A549 (cell line): ENCODE measurements at regions not wholly inside any gene's neighbourhood (a gene's known extent, or its start where the extent isn't known, plus 50 kb on each side); places are given as distances from the start of the nearest gene placed in this dataset.

Source experiments
- MYC ChIP-seq: IDR thresholded peaks from 2 replicates; pipeline ENCODE4 v1.6.1; 2012; ENCODE audit warnings: mild to moderate bottlenecking, inconsistent platforms, low read length, improper control_type of control experiment, borderline replicate concordance
- POLR2A ChIP-seq: IDR thresholded peaks from 2 replicates; pipeline ENCODE4 v1.6.1; 2012; ENCODE audit warnings: mild to moderate bottlenecking, low read length
- POLR2AphosphoS2 ChIP-seq: conservative IDR thresholded peaks from 2 replicates; pipeline ENCODE4 v1.6.1; 2012; ENCODE audit warnings: low read length, improper control_type of control experiment, inconsistent platforms
- SREBF2 ChIP-seq: fragments of 450-650 bp; IDR thresholded peaks from 2 replicates; pipeline ENCODE4 v1.6.1; 2014; ENCODE audit warnings: mild to moderate bottlenecking, moderate library complexity
- ZFP36 ChIP-seq: fragments of 450-650 bp; IDR thresholded peaks from 2 replicates; pipeline ENCODE4 v1.6.1; 2014; ENCODE audit warnings: borderline replicate concordance; ENCODE audit not compliant: partially characterized antibody
- TF ChIP-seq, protein P1 (sequence below): IDR thresholded peaks from 2 replicates; pipeline ENCODE4 v1.6.1; 2012
- TF ChIP-seq, protein P2 (sequence below): fragments of >200 bp; sonication (Bioruptor Twin); formaldehyde crosslinking; IDR thresholded peaks from 3 replicates; pipeline ENCODE4 v1.5.1; 2016
- TF ChIP-seq, protein P3 (sequence below): fragments of 200-600 bp; sonication (generic); IDR thresholded peaks from 2 replicates; pipeline ENCODE4 v1.6.1; 2016; ENCODE audit warnings: antibody characterized with exemption, mild to moderate bottlenecking, moderate library complexity
- TF ChIP-seq, protein P4 (sequence below): IDR thresholded peaks from 2 replicates; pipeline ENCODE4 v1.6.1; 2012

DNA sequence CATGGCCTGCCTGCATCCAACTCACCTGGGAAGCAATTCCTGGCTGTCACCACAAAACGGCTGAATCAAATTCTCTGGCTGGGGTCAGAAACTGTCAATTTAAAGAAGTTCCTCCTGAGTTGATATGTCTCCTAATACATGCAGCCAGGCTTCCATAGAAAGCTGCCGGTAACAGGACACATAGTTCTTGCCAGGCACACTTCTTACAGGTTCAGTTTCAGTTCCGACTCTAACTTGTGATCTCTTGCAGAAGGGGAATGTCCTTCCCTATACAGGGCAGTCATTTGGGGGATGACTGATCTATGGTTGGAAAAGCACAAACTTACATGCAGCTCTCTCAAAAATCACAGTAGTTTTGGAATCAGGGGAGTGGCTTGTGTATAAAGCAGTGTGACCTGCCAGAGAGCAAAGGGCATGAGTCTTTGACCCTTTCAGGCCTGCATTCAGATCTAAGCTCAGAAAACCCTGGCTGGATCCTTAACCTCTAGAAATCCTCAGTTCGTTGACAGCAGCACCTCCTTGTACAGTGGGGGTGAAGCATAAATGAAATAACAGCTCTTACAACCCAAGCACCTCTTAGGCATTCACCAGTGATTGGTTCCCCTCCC is 195.6 kb downstream of the SCP2D1 start:
- TF ChIP-seq, protein P1, sequence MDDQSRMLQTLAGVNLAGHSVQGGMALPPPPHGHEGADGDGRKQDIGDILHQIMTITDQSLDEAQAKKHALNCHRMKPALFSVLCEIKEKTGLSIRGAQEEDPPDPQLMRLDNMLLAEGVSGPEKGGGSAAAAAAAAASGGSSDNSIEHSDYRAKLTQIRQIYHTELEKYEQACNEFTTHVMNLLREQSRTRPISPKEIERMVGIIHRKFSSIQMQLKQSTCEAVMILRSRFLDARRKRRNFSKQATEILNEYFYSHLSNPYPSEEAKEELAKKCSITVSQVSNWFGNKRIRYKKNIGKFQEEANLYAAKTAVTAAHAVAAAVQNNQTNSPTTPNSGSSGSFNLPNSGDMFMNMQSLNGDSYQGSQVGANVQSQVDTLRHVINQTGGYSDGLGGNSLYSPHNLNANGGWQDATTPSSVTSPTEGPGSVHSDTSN: no peak
- TF ChIP-seq, protein P2, sequence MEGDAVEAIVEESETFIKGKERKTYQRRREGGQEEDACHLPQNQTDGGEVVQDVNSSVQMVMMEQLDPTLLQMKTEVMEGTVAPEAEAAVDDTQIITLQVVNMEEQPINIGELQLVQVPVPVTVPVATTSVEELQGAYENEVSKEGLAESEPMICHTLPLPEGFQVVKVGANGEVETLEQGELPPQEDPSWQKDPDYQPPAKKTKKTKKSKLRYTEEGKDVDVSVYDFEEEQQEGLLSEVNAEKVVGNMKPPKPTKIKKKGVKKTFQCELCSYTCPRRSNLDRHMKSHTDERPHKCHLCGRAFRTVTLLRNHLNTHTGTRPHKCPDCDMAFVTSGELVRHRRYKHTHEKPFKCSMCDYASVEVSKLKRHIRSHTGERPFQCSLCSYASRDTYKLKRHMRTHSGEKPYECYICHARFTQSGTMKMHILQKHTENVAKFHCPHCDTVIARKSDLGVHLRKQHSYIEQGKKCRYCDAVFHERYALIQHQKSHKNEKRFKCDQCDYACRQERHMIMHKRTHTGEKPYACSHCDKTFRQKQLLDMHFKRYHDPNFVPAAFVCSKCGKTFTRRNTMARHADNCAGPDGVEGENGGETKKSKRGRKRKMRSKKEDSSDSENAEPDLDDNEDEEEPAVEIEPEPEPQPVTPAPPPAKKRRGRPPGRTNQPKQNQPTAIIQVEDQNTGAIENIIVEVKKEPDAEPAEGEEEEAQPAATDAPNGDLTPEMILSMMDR: no peak
- TF ChIP-seq POLR2A (no peak), MYC (no peak), ZFP36 (no peak), SREBF2 (no peak), POLR2AphosphoS2 (no peak)
- TF ChIP-seq, protein P3, sequence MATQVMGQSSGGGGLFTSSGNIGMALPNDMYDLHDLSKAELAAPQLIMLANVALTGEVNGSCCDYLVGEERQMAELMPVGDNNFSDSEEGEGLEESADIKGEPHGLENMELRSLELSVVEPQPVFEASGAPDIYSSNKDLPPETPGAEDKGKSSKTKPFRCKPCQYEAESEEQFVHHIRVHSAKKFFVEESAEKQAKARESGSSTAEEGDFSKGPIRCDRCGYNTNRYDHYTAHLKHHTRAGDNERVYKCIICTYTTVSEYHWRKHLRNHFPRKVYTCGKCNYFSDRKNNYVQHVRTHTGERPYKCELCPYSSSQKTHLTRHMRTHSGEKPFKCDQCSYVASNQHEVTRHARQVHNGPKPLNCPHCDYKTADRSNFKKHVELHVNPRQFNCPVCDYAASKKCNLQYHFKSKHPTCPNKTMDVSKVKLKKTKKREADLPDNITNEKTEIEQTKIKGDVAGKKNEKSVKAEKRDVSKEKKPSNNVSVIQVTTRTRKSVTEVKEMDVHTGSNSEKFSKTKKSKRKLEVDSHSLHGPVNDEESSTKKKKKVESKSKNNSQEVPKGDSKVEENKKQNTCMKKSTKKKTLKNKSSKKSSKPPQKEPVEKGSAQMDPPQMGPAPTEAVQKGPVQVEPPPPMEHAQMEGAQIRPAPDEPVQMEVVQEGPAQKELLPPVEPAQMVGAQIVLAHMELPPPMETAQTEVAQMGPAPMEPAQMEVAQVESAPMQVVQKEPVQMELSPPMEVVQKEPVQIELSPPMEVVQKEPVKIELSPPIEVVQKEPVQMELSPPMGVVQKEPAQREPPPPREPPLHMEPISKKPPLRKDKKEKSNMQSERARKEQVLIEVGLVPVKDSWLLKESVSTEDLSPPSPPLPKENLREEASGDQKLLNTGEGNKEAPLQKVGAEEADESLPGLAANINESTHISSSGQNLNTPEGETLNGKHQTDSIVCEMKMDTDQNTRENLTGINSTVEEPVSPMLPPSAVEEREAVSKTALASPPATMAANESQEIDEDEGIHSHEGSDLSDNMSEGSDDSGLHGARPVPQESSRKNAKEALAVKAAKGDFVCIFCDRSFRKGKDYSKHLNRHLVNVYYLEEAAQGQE: no peak
- TF ChIP-seq, protein P4, sequence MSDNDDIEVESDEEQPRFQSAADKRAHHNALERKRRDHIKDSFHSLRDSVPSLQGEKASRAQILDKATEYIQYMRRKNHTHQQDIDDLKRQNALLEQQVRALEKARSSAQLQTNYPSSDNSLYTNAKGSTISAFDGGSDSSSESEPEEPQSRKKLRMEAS: no peak
